ENCODE measurements at regions not wholly inside any gene's neighbourhood (a gene's known extent, or its start where the extent isn't known, plus 50 kb on each side); places are given as distances from the start of the nearest gene placed in this dataset.

GRCh38 chr5:175113947-175114346, 330.0 kb downstream of the DRD1 start:
- ATAC-seq: no peak
- Histone ChIP-seq H3K4me1 (ENCODE audit: control insufficient read depth in 2 of 2, insufficient read depth in 2 of 2, low read length in 2 of 2) (no peaks in the 10 kb centered on the region), H3K4me3 (ENCODE audit: low read length) (no peak overlapping the region), H3K27ac (ENCODE audit: low read depth, low read length) (no peak overlapping the region), H3K27me3 (ENCODE audit: control insufficient read depth in 2 of 2, insufficient read depth in 2 of 2, low read length in 2 of 2) (no peaks in the 10 kb centered on the region), H3K9me3 (ENCODE audit: control insufficient read depth in 2 of 3, low read length in 3 of 3) (no peaks in the 10 kb centered on the region), H3K36me3 (ENCODE audit: control insufficient read depth in 2 of 3, insufficient read depth in 3 of 3, low read length in 3 of 3) (no peaks in the 10 kb centered on the region)
- Mint-ChIP-seq H3K9me3 (peaks cover 0 to 14% (median 7%) of the 10 kb centered on the region in 11 donors), H3K36me3 (no peaks in the 10 kb centered on the region), H3K4me1 (peaks cover 0 to 3% (median 0%) of the 10 kb centered on the region in 7 donors), H3K27me3 (peaks cover 0 to 46% (median 19%) of the 10 kb centered on the region in 5 donors), H3K4me3 (no peak overlapping the region), H3K27ac (no peak overlapping the region)
- ChIA-PET CTCF (no interaction called here), POLR2A (no interaction called here)
- DNase-seq: no peak
- intact Hi-C loops (cut with micrococcal nuclease): no loop called here

- ATAC-seq (no peak), DNase-seq (no peak)
- no peak overlapping the region for H3K4me3 Mint-ChIP-seq
- ChIA-PET CTCF (no interaction called here), POLR2A (no interaction called here)
- Histone ChIP-seq H3K27ac (ENCODE audit: low read depth, low read length) (no peak overlapping the region), H3K4me1 (ENCODE audit: control insufficient read depth in 2 of 2, insufficient read depth in 2 of 2, low read length in 2 of 2) (no peaks in the 10 kb centered on the region), H3K27me3 (ENCODE audit: control insufficient read depth in 2 of 2, insufficient read depth in 2 of 2, low read length in 2 of 2) (no peaks in the 10 kb centered on the region), H3K9me3 (ENCODE audit: control insufficient read depth in 2 of 3, low read length in 3 of 3) (no peaks in the 10 kb centered on the region), H3K4me3 (ENCODE audit: low read length) (no peak overlapping the region), H3K36me3 (ENCODE audit: control insufficient read depth in 2 of 3, insufficient read depth in 3 of 3, low read length in 3 of 3) (no peaks in the 10 kb centered on the region)
- intact Hi-C loops (cut with micrococcal nuclease): no loop called here
- H3K36me3 Mint-ChIP-seq: no peaks in the 10 kb centered on the region
- H3K9me3 Mint-ChIP-seq: peaks cover 0 to 21% (median 7%) of the 10 kb centered on the region in 11 donors
- no peak overlapping the region for H3K27ac Mint-ChIP-seq
- peaks cover 0 to 30% (median 14%) of the 10 kb centered on the region in 5 donors for H3K27me3 Mint-ChIP-seq
- peaks cover 0 to 3% (median 0%) of the 10 kb centered on the region in 7 donors for H3K4me1 Mint-ChIP-seq
These were observed 334.8 kb downstream of the DRD1 start for GRCh38 chr5:175109058-175109755.

DNA sequence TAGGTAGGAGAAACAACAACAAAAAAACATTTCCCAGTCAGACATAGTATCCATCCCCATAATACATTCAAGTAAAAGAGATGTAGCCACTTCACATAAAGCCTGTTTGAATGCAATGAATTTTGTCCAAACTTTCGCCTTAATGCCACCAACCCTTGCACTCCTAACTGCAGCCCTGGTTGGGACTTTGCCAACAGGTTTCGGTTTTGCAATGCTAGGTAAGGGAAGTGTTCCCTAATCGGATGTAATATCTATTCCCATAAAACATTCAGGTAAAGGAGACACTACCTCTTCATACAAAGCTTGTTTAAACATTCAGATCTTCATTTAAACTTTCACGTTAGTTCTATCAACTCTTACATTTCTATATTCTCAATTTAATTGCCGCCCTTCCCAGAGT, 336.1 kb downstream of the DRD1 start:
- Histone ChIP-seq H3K4me3 (ENCODE audit: low read length) (no peak overlapping the region), H3K4me1 (ENCODE audit: control insufficient read depth in 2 of 2, insufficient read depth in 2 of 2, low read length in 2 of 2) (no peaks in the 10 kb centered on the region), H3K9me3 (ENCODE audit: control insufficient read depth in 2 of 3, low read length in 3 of 3) (no peaks in the 10 kb centered on the region), H3K27me3 (ENCODE audit: control insufficient read depth in 2 of 2, insufficient read depth in 2 of 2, low read length in 2 of 2) (no peaks in the 10 kb centered on the region), H3K36me3 (ENCODE audit: control insufficient read depth in 2 of 3, insufficient read depth in 3 of 3, low read length in 3 of 3) (no peaks in the 10 kb centered on the region), H3K27ac (ENCODE audit: low read depth, low read length) (no peak overlapping the region)
- ATAC-seq (no peak), DNase-seq (no peak)
- no peak overlapping the region for H3K4me3 Mint-ChIP-seq
- peaks cover 0 to 30% (median 16%) of the 10 kb centered on the region in 5 donors for H3K27me3 Mint-ChIP-seq
- no peak overlapping the region for H3K27ac Mint-ChIP-seq
- CTCF ChIA-PET: no interaction called here
- POLR2A ChIA-PET: no interaction called here
- intact Hi-C loops (cut with micrococcal nuclease): no loop called here
- H3K4me1 Mint-ChIP-seq: no peaks in the 10 kb centered on the region
- H3K36me3 Mint-ChIP-seq: no peaks in the 10 kb centered on the region
- peaks cover 0 to 21% (median 7%) of the 10 kb centered on the region in 11 donors for H3K9me3 Mint-ChIP-seq

- intact Hi-C loops (cut with micrococcal nuclease): no loop called here
- Mint-ChIP-seq H3K4me3 (no peak overlapping the region), H3K36me3 (no peaks in the 10 kb centered on the region), H3K27me3 (peaks cover 0 to 27% (median 18%) of the 10 kb centered on the region in 5 donors), H3K27ac (no peak overlapping the region), H3K9me3 (peaks cover 0 to 21% (median 7%) of the 10 kb centered on the region in 11 donors), H3K4me1 (no peaks in the 10 kb centered on the region)
- Histone ChIP-seq H3K4me3 (ENCODE audit: low read length) (no peak overlapping the region), H3K9me3 (ENCODE audit: control insufficient read depth in 2 of 3, low read length in 3 of 3) (no peaks in the 10 kb centered on the region), H3K4me1 (ENCODE audit: control insufficient read depth in 2 of 2, insufficient read depth in 2 of 2, low read length in 2 of 2) (no peaks in the 10 kb centered on the region), H3K36me3 (ENCODE audit: control insufficient read depth in 2 of 3, insufficient read depth in 3 of 3, low read length in 3 of 3) (no peaks in the 10 kb centered on the region), H3K27ac (ENCODE audit: low read depth, low read length) (no peak overlapping the region), H3K27me3 (ENCODE audit: control insufficient read depth in 2 of 2, insufficient read depth in 2 of 2, low read length in 2 of 2) (no peaks in the 10 kb centered on the region)
- DNase-seq (no peak), ATAC-seq (no peak)
- CTCF ChIA-PET: no interaction called here
- POLR2A ChIA-PET: no interaction called here
These were observed 336.9 kb downstream of the DRD1 start for GRCh38 chr5:175107028-175107588.

GRCh38 chr5:175104677-175105076, 339.3 kb downstream of the DRD1 start:
- no peaks in the 10 kb centered on the region for H3K36me3 Mint-ChIP-seq
- Histone ChIP-seq H3K9me3 (ENCODE audit: control insufficient read depth in 2 of 3, low read length in 3 of 3) (no peaks in the 10 kb centered on the region), H3K27me3 (ENCODE audit: control insufficient read depth in 2 of 2, insufficient read depth in 2 of 2, low read length in 2 of 2) (no peaks in the 10 kb centered on the region), H3K36me3 (ENCODE audit: control insufficient read depth in 2 of 3, insufficient read depth in 3 of 3, low read length in 3 of 3) (no peaks in the 10 kb centered on the region), H3K4me1 (ENCODE audit: control insufficient read depth in 2 of 2, insufficient read depth in 2 of 2, low read length in 2 of 2) (no peaks in the 10 kb centered on the region), H3K27ac (ENCODE audit: low read depth, low read length) (no peak overlapping the region), H3K4me3 (ENCODE audit: low read length) (no peak overlapping the region)
- CTCF ChIA-PET: no interaction called here
- intact Hi-C loops (cut with micrococcal nuclease): no loop called here
- no peaks in the 10 kb centered on the region for H3K4me1 Mint-ChIP-seq
- ATAC-seq (no peak), DNase-seq (no peak)
- H3K27me3 Mint-ChIP-seq: peaks cover 0 to 32% (median 19%) of the 10 kb centered on the region in 5 donors
- H3K4me3 Mint-ChIP-seq: no peak overlapping the region
- POLR2A ChIA-PET: no interaction called here
- peaks cover 0 to 15% (median 2%) of the 10 kb centered on the region in 11 donors for H3K9me3 Mint-ChIP-seq
- H3K27ac Mint-ChIP-seq: no peak overlapping the region

DNA sequence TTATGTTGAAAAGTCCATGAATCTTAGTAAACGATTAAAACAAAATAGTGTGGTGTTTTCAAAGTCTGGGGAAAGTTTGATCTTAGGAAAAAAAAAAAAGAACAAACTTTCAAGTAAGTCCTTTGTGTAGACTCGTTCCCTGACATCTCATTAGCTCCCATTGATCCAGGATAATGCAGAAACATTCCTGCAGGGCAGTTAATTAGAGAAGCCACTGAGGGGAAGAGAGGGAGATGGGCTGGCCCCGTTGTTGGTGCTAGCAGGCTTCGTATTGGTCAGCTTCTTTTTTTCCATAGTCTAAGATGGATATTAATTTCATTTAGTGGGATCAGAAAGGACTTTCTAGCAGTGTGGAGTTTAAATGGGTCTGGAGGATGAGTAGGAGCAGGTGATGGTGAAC, 340.2 kb downstream of the DRD1 start:
- Mint-ChIP-seq H3K36me3 (no peaks in the 10 kb centered on the region), H3K27ac (no peak overlapping the region), H3K4me3 (no peak overlapping the region), H3K9me3 (peaks cover 0 to 6% (median 0%) of the 10 kb centered on the region in 11 donors), H3K4me1 (no peaks in the 10 kb centered on the region), H3K27me3 (peaks cover 0 to 28% (median 20%) of the 10 kb centered on the region in 5 donors)
- DNase-seq: no peak
- CTCF ChIA-PET: no interaction called here
- Histone ChIP-seq H3K27me3 (ENCODE audit: control insufficient read depth in 2 of 2, insufficient read depth in 2 of 2, low read length in 2 of 2) (no peaks in the 10 kb centered on the region), H3K4me3 (ENCODE audit: low read length) (no peak overlapping the region), H3K36me3 (ENCODE audit: control insufficient read depth in 2 of 3, insufficient read depth in 3 of 3, low read length in 3 of 3) (no peaks in the 10 kb centered on the region), H3K4me1 (ENCODE audit: control insufficient read depth in 2 of 2, insufficient read depth in 2 of 2, low read length in 2 of 2) (no peaks in the 10 kb centered on the region), H3K9me3 (ENCODE audit: control insufficient read depth in 2 of 3, low read length in 3 of 3) (no peaks in the 10 kb centered on the region), H3K27ac (ENCODE audit: low read depth, low read length) (no peak overlapping the region)
- intact Hi-C loops (cut with micrococcal nuclease): no loop called here
- no peak for ATAC-seq
- POLR2A ChIA-PET: no interaction called here

GRCh38 chr5:175102717-175103116, 341.3 kb downstream of the DRD1 start:
- no peaks in the 10 kb centered on the region for H3K4me1 Mint-ChIP-seq
- Histone ChIP-seq H3K36me3 (ENCODE audit: control insufficient read depth in 2 of 3, insufficient read depth in 3 of 3, low read length in 3 of 3) (no peaks in the 10 kb centered on the region), H3K27ac (ENCODE audit: low read depth, low read length) (no peak overlapping the region), H3K27me3 (ENCODE audit: control insufficient read depth in 2 of 2, insufficient read depth in 2 of 2, low read length in 2 of 2) (no peaks in the 10 kb centered on the region), H3K4me1 (ENCODE audit: control insufficient read depth in 2 of 2, insufficient read depth in 2 of 2, low read length in 2 of 2) (no peaks in the 10 kb centered on the region), H3K9me3 (ENCODE audit: control insufficient read depth in 2 of 3, low read length in 3 of 3) (no peaks in the 10 kb centered on the region), H3K4me3 (ENCODE audit: low read length) (no peak overlapping the region)
- intact Hi-C loops (cut with micrococcal nuclease): no loop called here
- no peaks in the 10 kb centered on the region for H3K36me3 Mint-ChIP-seq
- ATAC-seq (no peak), DNase-seq (no peak)
- H3K9me3 Mint-ChIP-seq: peaks cover 0 to 5% (median 0%) of the 10 kb centered on the region in 11 donors
- H3K27ac Mint-ChIP-seq: no peak overlapping the region
- ChIA-PET POLR2A (no interaction called here), CTCF (no interaction called here)
- no peak overlapping the region for H3K4me3 Mint-ChIP-seq
- H3K27me3 Mint-ChIP-seq: peaks cover 0 to 29% (median 14%) of the 10 kb centered on the region in 5 donors

Data from naive thymus-derived CD4-positive, alpha-beta T cell (primary cell).